ENCODE measurements at regions not wholly inside any gene's neighbourhood (a gene's known extent, or its start where the extent isn't known, plus 50 kb on each side); places are given as distances from the start of the nearest gene placed in this dataset.

GRCh38 chr2:76599732-76600368, 889.1 kb upstream of the GCFC2 start:
- peak; percentile 45 to 59 (median 50) for TF ChIP-seq CTCF (IDR thresholded peaks at IDR 0.05)
- TF ChIP-seq EP300 (IDR thresholded peaks at IDR 0.05) = no peak
- TF ChIP-seq POLR2A (IDR thresholded peaks at IDR 0.05) = no peak
